ENCODE measurements at regions not wholly inside any gene's neighbourhood (a gene's known extent, or its start where the extent isn't known, plus 50 kb on each side); places are given as distances from the start of the nearest gene placed in this dataset.

GRCh38 chr2:105150231-105150630 lies 91.3 kb upstream of the GPR45 start:
- no peak for DNase-seq (ENCODE audit: low spot score)

- DNase-seq (ENCODE audit: low spot score) = no peak
Observed at GRCh38 chr2:105154119-105154818, 87.3 kb upstream of the GPR45 start.

- no peak for DNase-seq (ENCODE audit: low spot score)
Observed at GRCh38 chr2:105156166-105156565, 85.4 kb upstream of the GPR45 start.

- no peak for DNase-seq (ENCODE audit: low spot score)
Observed at GRCh38 chr2:105158002-105158401, 83.5 kb upstream of the GPR45 start.

- DNase-seq (ENCODE audit: low spot score) = no peak
Observed at GRCh38 chr2:105166688-105167087, 74.9 kb upstream of the GPR45 start.

GRCh38 chr2:105168543-105168942 lies 73.0 kb upstream of the GPR45 start:
- no peak for DNase-seq (ENCODE audit: low spot score)

GRCh38 chr2:105175231-105175630 lies 66.3 kb upstream of the GPR45 start:
- no peak for DNase-seq (ENCODE audit: low spot score)

- DNase-seq (ENCODE audit: low spot score) = no peak
Observed at GRCh38 chr2:105176429-105176828, 65.1 kb upstream of the GPR45 start.

GRCh38 chr2:105177008-105177407 lies 64.5 kb upstream of the GPR45 start:
- no peak for DNase-seq (ENCODE audit: low spot score)

GRCh38 chr2:105177536-105178254 lies 63.8 kb upstream of the GPR45 start:
- no peak for DNase-seq (ENCODE audit: low spot score)

- DNase-seq (ENCODE audit: low spot score) = peak; percentile 47
Observed at GRCh38 chr2:105179469-105180372, 61.8 kb upstream of the GPR45 start.

GRCh38 chr2:105180491-105180972 lies 61.0 kb upstream of the GPR45 start:
- DNase-seq (ENCODE audit: low spot score) = no peak

- DNase-seq (ENCODE audit: low spot score) = no peak
Observed at GRCh38 chr2:105181282-105181681, 60.3 kb upstream of the GPR45 start.

GRCh38 chr2:105183555-105184323 lies 57.8 kb upstream of the GPR45 start:
- DNase-seq (ENCODE audit: low spot score) = no peak

GRCh38 chr2:105184420-105184819 lies 57.1 kb upstream of the GPR45 start:
- no peak for DNase-seq (ENCODE audit: low spot score)

- no peak for DNase-seq (ENCODE audit: low spot score)
Observed at GRCh38 chr2:105186967-105187498, 54.5 kb upstream of the GPR45 start.

- DNase-seq (ENCODE audit: low spot score) = no peak
Observed at GRCh38 chr2:105187531-105187930, 54.0 kb upstream of the GPR45 start.

- DNase-seq (ENCODE audit: low spot score) = no peak
Observed at GRCh38 chr2:105188343-105188742, 53.2 kb upstream of the GPR45 start.

Measured in hepatic stellate cell (primary cell).